Right renal pelvis (tissue), 4 donors: ENCODE measurements at regions not wholly inside any gene's neighbourhood (a gene's known extent, or its start where the extent isn't known, plus 50 kb on each side); places are given as distances from the start of the nearest gene placed in this dataset.
A peak's percentile ranks its signal among the peaks of the same experiment; 100 is the strongest.
"Not testable (repeated sequence)": the region's sequence is repeated elsewhere in the genome, so short reads cannot be mapped to it uniquely, and the experiment has no call there.

ENCODE experiments used
- DNase-seq, 4 donors: peaks; one replicate each; pipeline ENCODE4 v3.0.0-alpha.2; 2013; ENCODE audit warnings: low read depth in 4 of 4, low spot score in 3 of 4, missing footprints in 1 of 4

- DNase-seq = not testable (repeated sequence)
Observed at GRCh38 chr2:156254637-156255067, 77.9 kb downstream of the NR4A2 start.

GRCh38 chr2:156253765-156254164 is 78.8 kb downstream of the NR4A2 start:
- no peak for DNase-seq

- DNase-seq = no peak
Observed at GRCh38 chr2:156242874-156243273, 89.6 kb downstream of the NR4A2 start.

GRCh38 chr2:156237558-156237957 is 95.0 kb downstream of the NR4A2 start:
- no peak for DNase-seq

- DNase-seq = no peak
Observed at GRCh38 chr2:156229724-156230362, 102.7 kb downstream of the NR4A2 start.

- not testable (repeated sequence) for DNase-seq
Observed at GRCh38 chr2:156223328-156223727, 109.2 kb downstream of the NR4A2 start.

- DNase-seq = no peak
Observed at GRCh38 chr2:156221703-156222102, 110.8 kb downstream of the NR4A2 start.

GRCh38 chr2:156219491-156220100 is 112.9 kb downstream of the NR4A2 start:
- no peak for DNase-seq

GRCh38 chr2:156215656-156216055 is 116.9 kb downstream of the NR4A2 start:
- DNase-seq = no peak

- no peak for DNase-seq
Observed at GRCh38 chr2:156211318-156211717, 121.2 kb downstream of the NR4A2 start.

- DNase-seq = no peak
Observed at GRCh38 chr2:156206355-156206754, 126.2 kb downstream of the NR4A2 start.

- DNase-seq = no peak
Observed at GRCh38 chr2:156199588-156199987, 132.9 kb downstream of the NR4A2 start.

GRCh38 chr2:156196031-156196430 is 136.5 kb downstream of the NR4A2 start:
- no peak for DNase-seq

GRCh38 chr2:156192468-156192867 is 140.1 kb downstream of the NR4A2 start:
- DNase-seq = no peak

- DNase-seq = no peak
Observed at GRCh38 chr2:156191527-156191926, 141.0 kb downstream of the NR4A2 start.

GRCh38 chr2:156190517-156190916 is 142.0 kb downstream of the NR4A2 start:
- DNase-seq = no peak

- DNase-seq = no peak
Observed at GRCh38 chr2:156189584-156189983, 142.9 kb downstream of the NR4A2 start.

- DNase-seq = no peak
Observed at GRCh38 chr2:156189143-156189542, 143.4 kb downstream of the NR4A2 start.

- peak in 3 of 4 donors; percentile 50 to 65 (median 55) for DNase-seq
Observed at GRCh38 chr2:156182132-156182531, 150.4 kb downstream of the NR4A2 start.

GRCh38 chr2:156181208-156181607 is 151.3 kb downstream of the NR4A2 start:
- DNase-seq = no peak

GRCh38 chr2:156177654-156178053 is 154.9 kb downstream of the NR4A2 start:
- no peak for DNase-seq

GRCh38 chr2:156175946-156176345 is 156.6 kb downstream of the NR4A2 start:
- no peak for DNase-seq
